Prostate gland (tissue), 2 donors: ENCODE measurements at regions not wholly inside any gene's neighbourhood (a gene's known extent, or its start where the extent isn't known, plus 50 kb on each side); places are given as distances from the start of the nearest gene placed in this dataset.

ENCODE experiments used
- POLR2A ChIP-seq: fragments of 450-650 bp; IDR thresholded peaks from one replicate; pipeline ENCODE4 v1.6.1; 2016; ENCODE audit warnings: antibody characterized with exemption, mild to moderate bottlenecking
- POLR2AphosphoS5 ChIP-seq: sonication (generic); formaldehyde crosslinking; IDR thresholded peaks from one replicate; pipeline ENCODE4 v1.6.1; 2017; ENCODE audit warnings: antibody characterized with exemption
- TF ChIP-seq, protein P1 (sequence below), 4 experiments: fragments of 200-600 bp in 2 of 4; fragments of 450-650 bp in 2 of 4; sonication (generic) in 2 of 4; IDR thresholded peaks; 1 replicate in 3 of 4; 2 replicates in 1 of 4; pipeline ENCODE4 v1.5.1; 2016 to 2019; ENCODE audit warnings: antibody characterized with exemption in 4 of 4, mild to moderate bottlenecking in 2 of 4, moderate library complexity in 2 of 4

DNA sequence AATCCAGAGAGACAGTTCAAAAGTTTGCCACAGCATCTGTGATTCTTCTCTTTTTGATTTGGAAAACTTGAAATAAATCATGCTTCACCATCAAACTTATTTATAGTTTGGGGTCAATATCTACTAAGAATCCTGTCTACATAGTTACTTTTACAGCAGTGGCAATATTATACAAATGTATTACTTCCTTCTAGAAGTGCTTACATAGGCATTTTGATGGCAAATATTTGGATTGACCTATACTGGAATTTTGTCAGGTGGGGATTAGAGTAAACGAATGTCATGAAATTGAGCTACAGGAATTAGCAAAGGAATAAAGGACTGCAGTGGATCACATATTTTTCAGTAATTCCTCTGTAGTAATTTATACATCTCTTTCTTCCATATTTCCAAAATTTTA is 1885.5 kb upstream of the ADGRL3 start:
- TF ChIP-seq, protein P1, sequence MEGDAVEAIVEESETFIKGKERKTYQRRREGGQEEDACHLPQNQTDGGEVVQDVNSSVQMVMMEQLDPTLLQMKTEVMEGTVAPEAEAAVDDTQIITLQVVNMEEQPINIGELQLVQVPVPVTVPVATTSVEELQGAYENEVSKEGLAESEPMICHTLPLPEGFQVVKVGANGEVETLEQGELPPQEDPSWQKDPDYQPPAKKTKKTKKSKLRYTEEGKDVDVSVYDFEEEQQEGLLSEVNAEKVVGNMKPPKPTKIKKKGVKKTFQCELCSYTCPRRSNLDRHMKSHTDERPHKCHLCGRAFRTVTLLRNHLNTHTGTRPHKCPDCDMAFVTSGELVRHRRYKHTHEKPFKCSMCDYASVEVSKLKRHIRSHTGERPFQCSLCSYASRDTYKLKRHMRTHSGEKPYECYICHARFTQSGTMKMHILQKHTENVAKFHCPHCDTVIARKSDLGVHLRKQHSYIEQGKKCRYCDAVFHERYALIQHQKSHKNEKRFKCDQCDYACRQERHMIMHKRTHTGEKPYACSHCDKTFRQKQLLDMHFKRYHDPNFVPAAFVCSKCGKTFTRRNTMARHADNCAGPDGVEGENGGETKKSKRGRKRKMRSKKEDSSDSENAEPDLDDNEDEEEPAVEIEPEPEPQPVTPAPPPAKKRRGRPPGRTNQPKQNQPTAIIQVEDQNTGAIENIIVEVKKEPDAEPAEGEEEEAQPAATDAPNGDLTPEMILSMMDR (IDR thresholded peaks at IDR 0.05), result no peak
- TF ChIP-seq POLR2A, result no peak
- no peak for TF ChIP-seq POLR2AphosphoS5
